ENCODE measurements at regions not wholly inside any gene's neighbourhood (a gene's known extent, or its start where the extent isn't known, plus 50 kb on each side); places are given as distances from the start of the nearest gene placed in this dataset.

- TF ChIP-seq CTCF (conservative IDR thresholded peaks at IDR 0.05; ENCODE audit: low read depth, low read length), result no peak
- no peak for TF ChIP-seq EZH2 (IDR thresholded peaks at IDR 0.05; ENCODE audit: low read length, unreplicated experiment)
- TF ChIP-seq EZH2phosphoT487 (IDR thresholded peaks at IDR 0.05; ENCODE audit: borderline replicate concordance, low read length), result no peak
These were observed 523.5 kb upstream of the KLF4 start for GRCh38 chr9:108012886-108013665.
